Suprapubic skin (tissue), 4 donors: ENCODE measurements at regions not wholly inside any gene's neighbourhood (a gene's known extent, or its start where the extent isn't known, plus 50 kb on each side); places are given as distances from the start of the nearest gene placed in this dataset.
"Not testable (repeated sequence)": the region's sequence is repeated elsewhere in the genome, so short reads cannot be mapped to it uniquely, and the experiment has no call there.

Experiments used
- DNase-seq, 2 donors: peaks; one replicate each; pipeline ENCODE4 v3.0.0-alpha.2; 2019; ENCODE audit warnings: low spot score in 2 of 2
- H3K27ac ChIP-seq: fragments of 200-600 bp; sonication (generic); one replicate; pipeline ENCODE4 v1.5.1; 2019
- H3K27me3 ChIP-seq: fragments of 200-600 bp; sonication (generic); one replicate; pipeline ENCODE4 v1.5.1; 2019
- H3K36me3 ChIP-seq: fragments of 200-600 bp; sonication (generic); one replicate; pipeline ENCODE4 v1.5.1; 2019
- H3K4me1 ChIP-seq: fragments of 200-600 bp; sonication (generic); one replicate; pipeline ENCODE4 v1.5.1; 2019
- H3K4me3 ChIP-seq: fragments of 200-600 bp; sonication (generic); one replicate; pipeline ENCODE4 v1.5.1; 2019; ENCODE audit warnings: mild to moderate bottlenecking
- H3K9me3 ChIP-seq: fragments of 200-600 bp; sonication (generic); one replicate; pipeline ENCODE4 v1.5.1; 2019
- POLR2A ChIP-seq, 2 donors: fragments of 450-650 bp; IDR thresholded peaks; one replicate each; pipeline ENCODE4 v1.6.1; 2017; ENCODE audit warnings: antibody characterized with exemption in 2 of 2, mild to moderate bottlenecking in 2 of 2, moderate library complexity in 2 of 2
- WGBS: methylation state at CpG from one replicate; pipeline ENCODE4 v1.1.5; 2018; 5-methylcytosine and 5-hydroxymethylcytosine counted together
- TF ChIP-seq, protein P1 (sequence below), 2 donors: fragments of 200-600 bp in 1 of 2; fragments of 450-650 bp in 1 of 2; sonication (generic) in 1 of 2; IDR thresholded peaks; one replicate each; pipeline ENCODE4 v1.5.1; 2016 to 2019; ENCODE audit warnings: antibody characterized with exemption in 2 of 2, mild to moderate bottlenecking in 1 of 2, moderate library complexity in 1 of 2

DNA sequence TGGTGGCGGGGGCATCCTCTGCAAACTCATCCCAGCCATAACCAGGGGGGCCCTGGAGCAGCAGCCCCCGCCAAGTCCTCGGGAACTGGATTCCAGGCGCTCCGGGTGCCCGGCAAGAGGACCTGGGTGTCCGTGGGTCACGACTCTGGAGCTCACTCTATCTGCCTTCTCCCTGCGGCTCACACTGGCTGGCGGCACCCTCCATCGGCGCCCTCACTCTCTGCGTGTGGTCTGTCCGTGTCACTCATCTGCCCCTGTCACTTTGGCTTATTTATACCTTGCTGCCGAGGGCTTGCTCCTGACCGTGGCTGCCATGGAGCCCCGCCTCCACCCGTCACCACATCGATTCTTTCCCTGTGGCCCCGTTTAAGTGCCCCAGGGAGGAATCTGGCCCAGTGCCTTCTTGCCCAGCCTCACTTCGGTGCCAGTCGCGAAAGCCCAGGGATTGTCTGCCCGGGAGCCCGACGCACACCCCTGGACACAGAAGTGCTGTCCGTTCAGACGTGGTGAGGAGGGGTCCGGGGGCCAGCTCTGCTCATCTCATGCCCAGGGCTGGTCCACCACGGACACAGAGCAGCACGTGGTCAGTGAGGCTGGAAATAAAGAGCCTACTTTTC is 115.7 kb upstream of the ZNF469 start:
- DNase-seq, H3K4me3 ChIP-seq, H3K27ac ChIP-seq, H3K9me3 ChIP-seq, H3K36me3 ChIP-seq, H3K27me3 ChIP-seq: not testable (repeated sequence)
- WGBS: 70% methylated on average over 15 of the region's 31 CpGs
- H3K4me1 ChIP-seq: peaks cover 29% of the 10 kb centered on the region

DNA sequence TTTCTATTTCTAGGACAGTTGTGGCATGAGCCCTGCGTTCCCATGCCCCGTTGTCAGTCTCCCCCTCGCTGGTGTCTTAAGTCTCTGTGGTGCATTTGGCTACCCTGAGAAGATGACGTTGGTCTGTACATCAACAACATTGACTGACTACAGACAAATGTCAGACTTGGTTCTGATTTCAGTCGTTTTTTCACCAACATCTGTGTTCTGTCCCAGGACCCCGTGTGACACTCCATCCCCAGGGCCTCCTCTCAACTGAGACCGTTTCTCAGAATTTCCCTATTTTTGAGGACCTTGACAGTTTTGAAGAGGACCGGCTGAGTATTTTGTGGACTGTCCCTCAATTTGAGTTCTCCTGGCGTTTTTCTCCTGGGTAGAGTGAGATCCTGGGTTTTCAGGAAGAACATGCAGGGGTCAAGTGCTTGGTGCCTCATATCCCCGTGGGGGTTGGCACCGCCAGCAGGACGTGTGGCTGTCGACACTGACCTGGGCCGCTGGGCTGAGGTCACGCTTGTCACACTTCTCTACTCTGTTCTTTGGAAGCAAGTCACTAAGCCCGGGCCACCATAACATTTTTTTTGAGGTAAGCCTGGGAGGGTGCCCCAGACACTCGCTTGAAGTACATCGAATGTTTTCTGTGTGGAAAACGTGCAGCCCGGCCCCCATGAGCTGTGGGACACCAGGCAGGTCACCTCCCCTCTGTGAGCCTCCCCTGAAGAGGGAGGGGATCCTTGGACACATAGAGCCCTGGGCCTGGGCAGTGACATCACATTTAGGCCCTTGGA is 114.4 kb upstream of the ZNF469 start:
- H3K27me3 ChIP-seq, H3K36me3 ChIP-seq, H3K27ac ChIP-seq, H3K4me3 ChIP-seq, H3K9me3 ChIP-seq, DNase-seq: not testable (repeated sequence)
- 88% methylated on average over 20 of the region's 20 CpGs for WGBS
- peaks cover 19% of the 10 kb centered on the region for H3K4me1 ChIP-seq

DNA sequence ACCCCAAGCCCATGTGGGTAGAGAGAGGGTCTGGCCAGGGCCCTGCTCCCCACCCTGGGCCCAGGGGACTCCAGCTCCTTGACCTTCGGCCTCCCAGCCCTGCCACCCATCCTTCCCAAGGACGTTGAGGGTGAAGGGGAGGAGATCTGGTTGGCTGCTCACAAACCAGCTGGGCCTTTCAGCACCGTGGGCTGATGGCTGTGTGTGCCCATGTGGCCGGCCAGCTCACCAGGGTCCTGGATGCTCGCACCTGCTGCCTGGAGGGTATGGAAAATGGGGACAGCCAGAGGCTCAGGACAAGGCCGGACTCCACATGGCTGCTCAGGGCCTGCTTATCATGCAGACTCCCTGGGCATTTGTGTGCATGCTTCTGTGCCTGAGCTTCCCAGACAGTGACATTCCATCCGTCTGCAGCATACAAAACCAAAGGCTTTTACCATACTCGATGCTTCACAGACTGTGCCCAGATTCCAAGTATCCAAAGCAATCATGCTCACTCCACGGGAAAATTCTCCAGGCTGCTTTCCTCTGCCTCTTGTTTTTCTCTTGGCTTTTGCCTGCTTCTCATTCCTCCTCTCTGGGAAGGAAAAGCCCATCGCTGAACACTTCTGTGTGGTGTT is 112.5 kb upstream of the ZNF469 start:
- WGBS: 83% methylated on average over 8 of the region's 10 CpGs
- H3K4me3 ChIP-seq, H3K27me3 ChIP-seq, H3K36me3 ChIP-seq, H3K27ac ChIP-seq, H3K9me3 ChIP-seq, DNase-seq: not testable (repeated sequence)
- H3K4me1 ChIP-seq: peaks cover 16% of the 10 kb centered on the region

DNA sequence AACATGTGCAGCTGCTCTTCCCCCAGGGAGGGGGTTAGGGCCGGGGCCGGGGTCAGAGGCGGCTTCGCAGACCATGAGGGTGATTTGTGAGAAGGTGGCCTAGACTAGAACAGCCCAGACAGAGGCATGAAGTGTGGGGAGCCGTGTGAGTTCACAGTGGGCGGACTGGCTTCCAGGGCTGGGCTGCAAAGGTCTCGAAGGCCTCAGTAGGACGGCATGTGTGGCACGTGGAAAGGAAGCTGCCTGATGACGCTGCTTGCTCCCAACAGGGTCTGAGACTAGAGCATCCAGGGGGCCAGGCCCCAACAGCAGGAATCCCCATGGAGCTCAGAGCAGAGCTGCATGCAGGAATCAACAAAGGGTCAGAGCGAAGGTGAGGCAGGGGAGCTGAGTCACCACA is 111.5 kb upstream of the ZNF469 start:
- not testable (repeated sequence) for H3K36me3 ChIP-seq, H3K27me3 ChIP-seq, DNase-seq, H3K27ac ChIP-seq, H3K4me3 ChIP-seq, H3K9me3 ChIP-seq, H3K4me1 ChIP-seq
- WGBS: 98% methylated on average over 7 of the region's 11 CpGs

DNA sequence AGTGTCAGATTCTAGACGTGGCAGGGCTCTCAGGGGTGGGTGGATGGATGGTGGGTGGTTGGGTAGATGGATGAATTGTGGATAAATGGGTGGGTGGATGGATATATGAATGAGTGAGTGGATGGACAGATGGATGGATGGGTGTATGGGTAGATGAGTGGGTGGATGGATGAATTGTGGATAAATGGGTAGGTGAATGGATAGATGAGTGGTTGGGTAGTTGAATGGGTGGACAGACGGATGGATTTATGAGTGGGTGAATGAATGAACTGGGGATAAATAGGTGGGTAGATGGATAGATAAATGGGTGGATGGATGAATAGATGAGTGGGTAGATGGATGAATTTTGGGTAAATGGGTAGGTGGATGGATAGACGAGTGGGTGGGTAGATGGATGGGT is 111.0 kb upstream of the ZNF469 start:
- not testable (repeated sequence) for H3K4me3 ChIP-seq, H3K36me3 ChIP-seq, H3K27me3 ChIP-seq, H3K4me1 ChIP-seq, H3K27ac ChIP-seq, H3K9me3 ChIP-seq, DNase-seq
- 82% methylated on average over 3 of the region's 3 CpGs for WGBS

DNA sequence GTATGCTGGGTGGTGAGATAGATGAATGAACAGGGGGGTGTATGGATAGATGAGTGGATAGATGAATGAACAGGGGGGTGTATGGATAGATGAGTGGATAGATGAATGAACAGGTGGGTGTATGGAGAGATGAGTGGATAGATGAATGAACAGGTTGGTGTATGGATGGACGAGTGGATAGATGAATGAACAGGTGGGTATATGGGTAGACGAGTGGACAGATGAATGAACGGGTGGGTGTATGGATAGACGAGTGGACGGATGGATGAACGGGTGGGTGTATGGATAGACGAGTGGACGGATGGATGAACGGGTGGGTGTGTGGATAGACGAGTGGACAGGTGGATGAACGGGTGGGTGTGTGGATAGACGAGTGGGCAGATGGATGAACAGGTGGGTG is 110.3 kb upstream of the ZNF469 start:
- not testable (repeated sequence) for H3K4me1 ChIP-seq

DNA sequence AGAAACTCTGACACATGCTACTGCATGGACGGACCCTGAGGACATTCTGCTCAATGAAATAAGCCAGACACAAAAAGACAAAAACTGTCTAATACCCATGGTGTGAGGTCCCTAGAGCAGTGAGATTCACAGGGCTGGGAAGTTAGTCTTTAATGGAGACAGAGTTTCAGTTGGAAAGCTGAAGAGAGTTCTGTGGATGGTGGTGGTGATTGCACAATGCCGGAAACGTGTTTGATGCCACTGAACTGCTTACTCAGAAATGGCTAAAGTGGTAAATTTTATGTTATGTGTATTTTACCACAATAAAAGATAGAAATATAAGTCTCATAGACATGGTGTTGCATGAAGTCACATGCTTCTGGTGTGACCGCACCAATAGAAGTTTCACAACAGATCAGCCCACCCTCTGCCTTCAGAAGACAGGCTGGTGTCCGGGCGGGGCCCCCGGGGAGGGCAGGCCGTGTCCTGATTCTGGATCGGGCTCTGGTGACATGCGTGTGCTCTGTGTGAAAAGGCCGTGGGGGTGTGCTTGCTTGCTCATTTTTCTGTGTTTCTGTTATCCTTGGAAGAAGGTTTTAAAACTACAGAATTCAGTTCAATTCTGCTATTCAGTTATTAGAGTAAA is 108.5 kb upstream of the ZNF469 start:
- not testable (repeated sequence) for H3K4me1 ChIP-seq, H3K9me3 ChIP-seq, H3K4me3 ChIP-seq, H3K36me3 ChIP-seq, H3K27me3 ChIP-seq
- H3K27ac ChIP-seq: peak overlapping the region; percentile 59
- WGBS: 49% methylated on average over 11 of the region's 11 CpGs
- peak in 1 of 2 donors; percentile 84 for DNase-seq

More for the DNA sequence above, 110.3 kb upstream of the ZNF469 start:
- 89% methylated on average over 12 of the region's 12 CpGs for WGBS
- not testable (repeated sequence) for H3K27me3 ChIP-seq, H3K9me3 ChIP-seq, DNase-seq, H3K4me3 ChIP-seq, H3K27ac ChIP-seq, H3K36me3 ChIP-seq

DNA sequence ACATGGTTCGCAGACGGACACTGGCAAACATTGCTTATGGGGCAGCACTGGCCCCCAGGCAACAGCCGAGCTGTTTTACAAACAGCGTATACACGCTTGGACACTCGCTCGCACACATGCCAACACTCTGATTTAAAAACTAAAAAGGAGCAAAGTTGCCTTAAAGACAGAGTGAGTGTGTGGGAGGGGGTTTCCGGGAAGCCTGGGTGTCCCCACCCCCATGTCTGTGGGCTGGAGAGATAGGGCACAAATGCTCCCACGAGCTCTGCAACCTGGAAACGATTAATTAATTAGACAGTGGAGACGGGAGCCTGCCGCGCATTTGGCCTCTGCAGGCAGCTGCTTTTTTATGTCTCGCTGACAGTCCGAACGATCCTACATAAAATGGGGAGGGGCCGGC is 107.9 kb upstream of the ZNF469 start:
- Histone ChIP-seq H3K36me3 (no peaks in the 10 kb centered on the region), H3K27ac (peak overlapping the region; percentile 59), H3K4me1 (peaks cover 7% of the 10 kb centered on the region), H3K9me3 (no peaks in the 10 kb centered on the region), H3K27me3 (no peaks in the 10 kb centered on the region), H3K4me3 (no peak overlapping the region)
- TF ChIP-seq, protein P1, sequence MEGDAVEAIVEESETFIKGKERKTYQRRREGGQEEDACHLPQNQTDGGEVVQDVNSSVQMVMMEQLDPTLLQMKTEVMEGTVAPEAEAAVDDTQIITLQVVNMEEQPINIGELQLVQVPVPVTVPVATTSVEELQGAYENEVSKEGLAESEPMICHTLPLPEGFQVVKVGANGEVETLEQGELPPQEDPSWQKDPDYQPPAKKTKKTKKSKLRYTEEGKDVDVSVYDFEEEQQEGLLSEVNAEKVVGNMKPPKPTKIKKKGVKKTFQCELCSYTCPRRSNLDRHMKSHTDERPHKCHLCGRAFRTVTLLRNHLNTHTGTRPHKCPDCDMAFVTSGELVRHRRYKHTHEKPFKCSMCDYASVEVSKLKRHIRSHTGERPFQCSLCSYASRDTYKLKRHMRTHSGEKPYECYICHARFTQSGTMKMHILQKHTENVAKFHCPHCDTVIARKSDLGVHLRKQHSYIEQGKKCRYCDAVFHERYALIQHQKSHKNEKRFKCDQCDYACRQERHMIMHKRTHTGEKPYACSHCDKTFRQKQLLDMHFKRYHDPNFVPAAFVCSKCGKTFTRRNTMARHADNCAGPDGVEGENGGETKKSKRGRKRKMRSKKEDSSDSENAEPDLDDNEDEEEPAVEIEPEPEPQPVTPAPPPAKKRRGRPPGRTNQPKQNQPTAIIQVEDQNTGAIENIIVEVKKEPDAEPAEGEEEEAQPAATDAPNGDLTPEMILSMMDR (IDR thresholded peaks at IDR 0.05): no peak
- TF ChIP-seq POLR2A (IDR thresholded peaks at IDR 0.05): no peak
- DNase-seq: no peak
- 44% methylated on average over 9 of the region's 17 CpGs for WGBS

DNA sequence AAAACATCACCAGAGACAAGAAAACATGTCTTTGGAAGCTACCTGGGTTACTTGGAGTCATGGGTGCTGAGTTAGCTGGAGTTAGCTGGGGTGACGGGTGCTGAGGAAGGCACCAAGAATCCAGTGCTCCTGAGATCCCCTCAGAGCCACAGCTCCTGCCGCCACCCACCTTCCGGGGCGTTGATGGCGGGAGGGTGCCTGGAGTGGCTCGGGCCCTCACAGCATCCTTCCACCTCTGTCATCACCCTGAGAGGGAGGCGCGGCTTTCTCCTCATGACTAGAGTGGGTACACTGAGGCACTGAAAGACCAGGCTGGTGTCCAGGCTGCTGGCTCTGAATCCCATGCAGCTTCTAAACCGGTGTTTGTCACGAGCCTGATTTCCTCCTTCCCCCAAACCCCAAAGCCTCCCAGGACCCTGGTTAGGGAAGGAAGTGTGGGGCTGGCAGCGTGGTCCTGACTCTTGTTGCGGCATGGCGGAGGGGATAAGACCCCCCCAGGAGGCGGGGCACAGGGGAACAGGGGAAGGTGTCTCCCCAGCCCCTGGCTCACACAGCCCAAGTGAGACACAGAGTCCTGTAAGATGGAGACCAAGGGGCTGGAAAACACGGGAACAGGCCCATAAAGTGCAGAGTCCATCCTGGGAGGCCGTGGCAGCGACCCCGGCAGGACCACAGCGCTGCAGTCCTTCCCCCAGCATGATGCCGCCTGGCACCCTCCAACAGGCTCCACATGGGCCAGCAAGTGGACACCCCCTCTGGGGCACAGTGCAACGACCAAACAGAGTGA is 107.2 kb upstream of the ZNF469 start:
- DNase-seq, H3K4me3 ChIP-seq, H3K9me3 ChIP-seq, H3K27ac ChIP-seq, H3K36me3 ChIP-seq, H3K27me3 ChIP-seq, H3K4me1 ChIP-seq: not testable (repeated sequence)
- 14% methylated on average over 1 of the region's 21 CpGs for WGBS

DNA sequence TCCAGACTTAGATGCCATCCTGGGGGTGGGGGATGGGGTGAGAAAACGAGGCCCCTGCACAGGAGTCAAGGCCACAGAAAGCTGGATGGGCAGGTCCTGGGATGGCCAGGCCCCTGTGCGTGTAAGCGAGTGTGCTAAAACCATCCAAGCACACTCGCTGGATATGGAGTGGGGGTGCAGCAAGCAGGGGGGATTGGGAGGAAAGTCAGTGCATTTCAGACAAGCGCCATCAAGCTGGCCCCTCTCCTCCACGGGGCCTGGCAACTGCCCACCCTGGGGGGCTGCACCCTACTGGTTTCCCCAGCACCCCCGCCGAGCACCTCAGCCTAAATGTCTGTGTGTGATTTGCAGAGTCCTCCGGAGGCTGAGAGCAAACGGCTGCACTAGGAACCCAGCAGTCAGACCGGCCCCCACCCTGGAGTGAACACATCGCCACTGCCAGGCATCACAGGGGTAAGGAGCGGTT is 106.6 kb upstream of the ZNF469 start:
- not testable (repeated sequence) for H3K4me3 ChIP-seq, H3K9me3 ChIP-seq, H3K36me3 ChIP-seq, DNase-seq, H3K4me1 ChIP-seq, H3K27ac ChIP-seq, H3K27me3 ChIP-seq
- WGBS: 80% methylated on average over 12 of the region's 13 CpGs
